ENCODE measurements at regions not wholly inside any gene's neighbourhood (a gene's known extent, or its start where the extent isn't known, plus 50 kb on each side); places are given as distances from the start of the nearest gene placed in this dataset.

- Mint-ChIP-seq H3K27me3 (ENCODE audit: unreplicated experiment) (peaks cover 17% of the 10 kb centered on the region), H3K36me3 (ENCODE audit: insufficient read depth, unreplicated experiment) (no peaks in the 10 kb centered on the region), H3K4me1 (ENCODE audit: low read depth, unreplicated experiment) (no peaks in the 10 kb centered on the region), H3K4me3 (ENCODE audit: low read depth, unreplicated experiment) (no peak overlapping the region), H3K9me3 (ENCODE audit: low read depth, unreplicated experiment) (peaks cover 2% of the 10 kb centered on the region), H3K27ac (ENCODE audit: unreplicated experiment) (no peak overlapping the region)
- CTCF ChIA-PET, result no interaction called here
- DNase-seq, result no peak
- intact Hi-C loops (cut with micrococcal nuclease; ENCODE audit: unreplicated experiment), result no loop called here
- no TSS peak for BruUV-seq (replicated peaks)
- TF ChIP-seq, protein P1, sequence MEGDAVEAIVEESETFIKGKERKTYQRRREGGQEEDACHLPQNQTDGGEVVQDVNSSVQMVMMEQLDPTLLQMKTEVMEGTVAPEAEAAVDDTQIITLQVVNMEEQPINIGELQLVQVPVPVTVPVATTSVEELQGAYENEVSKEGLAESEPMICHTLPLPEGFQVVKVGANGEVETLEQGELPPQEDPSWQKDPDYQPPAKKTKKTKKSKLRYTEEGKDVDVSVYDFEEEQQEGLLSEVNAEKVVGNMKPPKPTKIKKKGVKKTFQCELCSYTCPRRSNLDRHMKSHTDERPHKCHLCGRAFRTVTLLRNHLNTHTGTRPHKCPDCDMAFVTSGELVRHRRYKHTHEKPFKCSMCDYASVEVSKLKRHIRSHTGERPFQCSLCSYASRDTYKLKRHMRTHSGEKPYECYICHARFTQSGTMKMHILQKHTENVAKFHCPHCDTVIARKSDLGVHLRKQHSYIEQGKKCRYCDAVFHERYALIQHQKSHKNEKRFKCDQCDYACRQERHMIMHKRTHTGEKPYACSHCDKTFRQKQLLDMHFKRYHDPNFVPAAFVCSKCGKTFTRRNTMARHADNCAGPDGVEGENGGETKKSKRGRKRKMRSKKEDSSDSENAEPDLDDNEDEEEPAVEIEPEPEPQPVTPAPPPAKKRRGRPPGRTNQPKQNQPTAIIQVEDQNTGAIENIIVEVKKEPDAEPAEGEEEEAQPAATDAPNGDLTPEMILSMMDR (IDR thresholded peaks at IDR 0.05; ENCODE audit: unreplicated experiment), result no peak
Observed at GRCh38 chr9:20291201-20291600, 331.1 kb downstream of the MLLT3 start.

DNA sequence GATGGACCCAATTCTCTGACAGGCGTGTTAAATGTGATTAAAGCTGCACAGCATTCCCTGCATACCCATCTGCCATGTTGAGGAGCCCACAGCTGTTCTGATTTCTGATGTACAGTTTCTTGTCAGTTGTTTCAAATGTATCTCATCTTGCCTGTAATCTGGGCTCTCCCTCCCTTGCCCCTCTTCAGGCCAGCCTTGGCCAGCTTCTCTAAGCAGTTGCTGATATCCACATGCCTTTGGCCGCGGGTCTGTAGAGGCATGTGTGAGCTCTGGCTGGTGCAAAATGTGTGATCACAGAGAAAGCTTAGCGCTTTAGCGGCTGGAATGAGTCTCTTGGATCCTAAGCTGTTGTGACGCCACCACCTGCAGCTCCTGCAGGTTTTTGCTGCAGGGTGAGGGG is 332.0 kb downstream of the MLLT3 start:
- Mint-ChIP-seq H3K36me3 (ENCODE audit: insufficient read depth, unreplicated experiment) (no peaks in the 10 kb centered on the region), H3K4me1 (ENCODE audit: low read depth, unreplicated experiment) (no peaks in the 10 kb centered on the region), H3K9me3 (ENCODE audit: low read depth, unreplicated experiment) (peaks cover 2% of the 10 kb centered on the region), H3K27ac (ENCODE audit: unreplicated experiment) (no peak overlapping the region), H3K4me3 (ENCODE audit: low read depth, unreplicated experiment) (no peak overlapping the region), H3K27me3 (ENCODE audit: unreplicated experiment) (peaks cover 17% of the 10 kb centered on the region)
- no peak for DNase-seq
- CTCF ChIA-PET, result no interaction called here
- intact Hi-C loops (cut with micrococcal nuclease; ENCODE audit: unreplicated experiment), result no loop called here
- no TSS peak for BruUV-seq (replicated peaks)
- TF ChIP-seq, protein P1 (IDR thresholded peaks at IDR 0.05; ENCODE audit: unreplicated experiment), result no peak

DNA sequence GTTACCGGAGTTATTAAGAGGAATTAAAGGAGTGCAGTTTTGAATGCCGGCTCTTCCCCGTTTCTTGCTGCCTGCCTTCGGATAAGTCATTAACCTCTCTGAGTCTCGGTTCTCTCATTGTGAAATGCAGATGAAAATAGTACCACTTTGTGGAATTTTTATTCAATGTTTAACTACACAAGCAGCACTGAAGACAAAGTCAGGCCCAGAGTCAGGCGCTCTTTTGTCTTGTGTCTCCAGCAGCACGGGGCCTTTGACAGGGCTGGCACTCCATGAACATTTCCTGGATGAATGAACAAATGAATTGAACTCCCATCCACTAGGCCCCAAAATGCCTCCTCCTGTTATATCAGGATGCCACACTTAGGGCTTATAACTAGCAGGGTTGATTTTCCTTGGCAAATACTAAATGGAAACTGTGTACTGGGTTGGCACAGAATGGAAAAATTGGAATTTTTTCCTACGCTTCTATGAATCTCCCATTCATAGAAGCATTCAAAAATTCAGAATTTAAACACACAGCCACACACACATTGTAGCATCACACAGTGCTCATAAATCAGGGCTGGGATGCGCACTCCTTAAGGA is 332.8 kb downstream of the MLLT3 start:
- Mint-ChIP-seq H3K27ac (ENCODE audit: unreplicated experiment) (no peak overlapping the region), H3K4me1 (ENCODE audit: low read depth, unreplicated experiment) (no peaks in the 10 kb centered on the region), H3K4me3 (ENCODE audit: low read depth, unreplicated experiment) (no peak overlapping the region), H3K36me3 (ENCODE audit: insufficient read depth, unreplicated experiment) (no peaks in the 10 kb centered on the region), H3K27me3 (ENCODE audit: unreplicated experiment) (peaks cover 17% of the 10 kb centered on the region), H3K9me3 (ENCODE audit: low read depth, unreplicated experiment) (peaks cover 2% of the 10 kb centered on the region)
- no peak for DNase-seq
- TF ChIP-seq, protein P1 (IDR thresholded peaks at IDR 0.05; ENCODE audit: unreplicated experiment), result no peak
- intact Hi-C loops (cut with micrococcal nuclease; ENCODE audit: unreplicated experiment), result no loop called here
- CTCF ChIA-PET, result no interaction called here
- BruUV-seq (replicated peaks), result no TSS peak

GRCh38 chr9:20286969-20287368 is 335.3 kb downstream of the MLLT3 start:
- H3K9me3 Mint-ChIP-seq (ENCODE audit: low read depth, unreplicated experiment), result no peaks in the 10 kb centered on the region
- H3K27ac Mint-ChIP-seq (ENCODE audit: unreplicated experiment), result no peak overlapping the region
- no TSS peak for BruUV-seq (replicated peaks)
- intact Hi-C loops (cut with micrococcal nuclease; ENCODE audit: unreplicated experiment), result no loop called here
- H3K4me3 Mint-ChIP-seq (ENCODE audit: low read depth, unreplicated experiment), result no peak overlapping the region
- no peaks in the 10 kb centered on the region for H3K4me1 Mint-ChIP-seq (ENCODE audit: low read depth, unreplicated experiment)
- TF ChIP-seq, protein P1 (IDR thresholded peaks at IDR 0.05; ENCODE audit: unreplicated experiment), result no peak
- H3K27me3 Mint-ChIP-seq (ENCODE audit: unreplicated experiment), result peaks cover 17% of the 10 kb centered on the region
- CTCF ChIA-PET, result no interaction called here
- H3K36me3 Mint-ChIP-seq (ENCODE audit: insufficient read depth, unreplicated experiment), result no peaks in the 10 kb centered on the region
- DNase-seq, result no peak
